Suprapubic skin (tissue), 4 donors: ENCODE measurements at regions not wholly inside any gene's neighbourhood (a gene's known extent, or its start where the extent isn't known, plus 50 kb on each side); places are given as distances from the start of the nearest gene placed in this dataset.

ENCODE experiments used
- DNase-seq, 2 donors: peaks; one replicate each; pipeline ENCODE4 v3.0.0-alpha.2; 2019; ENCODE audit warnings: low spot score in 2 of 2
- H3K27ac ChIP-seq: fragments of 200-600 bp; sonication (generic); one replicate; pipeline ENCODE4 v1.5.1; 2019
- H3K27me3 ChIP-seq: fragments of 200-600 bp; sonication (generic); one replicate; pipeline ENCODE4 v1.5.1; 2019
- H3K36me3 ChIP-seq: fragments of 200-600 bp; sonication (generic); one replicate; pipeline ENCODE4 v1.5.1; 2019
- H3K4me1 ChIP-seq: fragments of 200-600 bp; sonication (generic); one replicate; pipeline ENCODE4 v1.5.1; 2019
- H3K4me3 ChIP-seq: fragments of 200-600 bp; sonication (generic); one replicate; pipeline ENCODE4 v1.5.1; 2019; ENCODE audit warnings: mild to moderate bottlenecking
- H3K9me3 ChIP-seq: fragments of 200-600 bp; sonication (generic); one replicate; pipeline ENCODE4 v1.5.1; 2019
- EP300 ChIP-seq: sonication (generic); formaldehyde crosslinking; IDR thresholded peaks from one replicate; pipeline ENCODE4 v1.6.1; 2017; ENCODE audit warnings: antibody characterized with exemption
- POLR2A ChIP-seq, 2 donors: fragments of 450-650 bp; IDR thresholded peaks; one replicate each; pipeline ENCODE4 v1.6.1; 2017; ENCODE audit warnings: antibody characterized with exemption in 2 of 2, mild to moderate bottlenecking in 2 of 2, moderate library complexity in 2 of 2
- POLR2AphosphoS5 ChIP-seq, 3 donors: sonication (generic); formaldehyde crosslinking; IDR thresholded peaks; one replicate each; pipeline ENCODE4 v1.6.1; 2017; ENCODE audit warnings: antibody characterized with exemption in 3 of 3
- WGBS: methylation state at CpG from one replicate; pipeline ENCODE4 v1.1.5; 2018; 5-methylcytosine and 5-hydroxymethylcytosine counted together
- TF ChIP-seq, protein P1 (sequence below), 2 donors: fragments of 200-600 bp in 1 of 2; fragments of 450-650 bp in 1 of 2; sonication (generic) in 1 of 2; IDR thresholded peaks; one replicate each; pipeline ENCODE4 v1.5.1; 2016 to 2019; ENCODE audit warnings: antibody characterized with exemption in 2 of 2, mild to moderate bottlenecking in 1 of 2, moderate library complexity in 1 of 2

GRCh38 chr13:109344552-109345157, 441.7 kb downstream of the IRS2 start:
- TF ChIP-seq POLR2AphosphoS5 (IDR thresholded peaks at IDR 0.05) = no peak
- TF ChIP-seq EP300 = no peak
- TF ChIP-seq, protein P1, sequence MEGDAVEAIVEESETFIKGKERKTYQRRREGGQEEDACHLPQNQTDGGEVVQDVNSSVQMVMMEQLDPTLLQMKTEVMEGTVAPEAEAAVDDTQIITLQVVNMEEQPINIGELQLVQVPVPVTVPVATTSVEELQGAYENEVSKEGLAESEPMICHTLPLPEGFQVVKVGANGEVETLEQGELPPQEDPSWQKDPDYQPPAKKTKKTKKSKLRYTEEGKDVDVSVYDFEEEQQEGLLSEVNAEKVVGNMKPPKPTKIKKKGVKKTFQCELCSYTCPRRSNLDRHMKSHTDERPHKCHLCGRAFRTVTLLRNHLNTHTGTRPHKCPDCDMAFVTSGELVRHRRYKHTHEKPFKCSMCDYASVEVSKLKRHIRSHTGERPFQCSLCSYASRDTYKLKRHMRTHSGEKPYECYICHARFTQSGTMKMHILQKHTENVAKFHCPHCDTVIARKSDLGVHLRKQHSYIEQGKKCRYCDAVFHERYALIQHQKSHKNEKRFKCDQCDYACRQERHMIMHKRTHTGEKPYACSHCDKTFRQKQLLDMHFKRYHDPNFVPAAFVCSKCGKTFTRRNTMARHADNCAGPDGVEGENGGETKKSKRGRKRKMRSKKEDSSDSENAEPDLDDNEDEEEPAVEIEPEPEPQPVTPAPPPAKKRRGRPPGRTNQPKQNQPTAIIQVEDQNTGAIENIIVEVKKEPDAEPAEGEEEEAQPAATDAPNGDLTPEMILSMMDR (IDR thresholded peaks at IDR 0.05) = no peak
- TF ChIP-seq POLR2A (IDR thresholded peaks at IDR 0.05) = no peak
- no peak overlapping the region for H3K27ac ChIP-seq
- WGBS = 86% methylated on average over 9 of the region's 9 CpGs

DNA sequence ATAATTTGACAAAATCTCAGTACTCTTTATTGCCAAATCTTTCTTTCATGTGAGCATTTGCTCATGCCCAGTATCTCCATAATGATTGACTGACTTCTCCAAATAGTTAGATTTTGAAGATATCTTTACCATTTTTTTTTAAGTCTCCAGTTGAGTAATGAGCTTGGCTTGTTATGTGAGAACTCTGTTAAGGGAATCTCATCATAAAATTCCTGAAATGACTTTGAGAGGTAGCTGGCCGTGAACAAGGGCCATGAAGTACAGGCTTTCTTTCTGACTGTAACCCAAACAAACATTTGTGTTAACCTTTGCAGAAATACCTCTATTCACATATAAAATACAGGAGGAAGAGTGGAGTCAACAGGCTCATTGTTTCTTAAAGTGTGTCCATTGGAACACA, 449.7 kb downstream of the IRS2 start:
- DNase-seq = no peak
- H3K4me1 ChIP-seq = no peaks in the 10 kb centered on the region
- no peaks in the 10 kb centered on the region for H3K36me3 ChIP-seq
- no peak overlapping the region for H3K27ac ChIP-seq
- no peaks in the 10 kb centered on the region for H3K9me3 ChIP-seq
- no peaks in the 10 kb centered on the region for H3K27me3 ChIP-seq
- WGBS = 39% methylated on average over 1 of the region's 1 CpG
- H3K4me3 ChIP-seq = no peak overlapping the region
- no peak for TF ChIP-seq EP300
- TF ChIP-seq POLR2AphosphoS5 (IDR thresholded peaks at IDR 0.05) = no peak
- no peak for TF ChIP-seq POLR2A (IDR thresholded peaks at IDR 0.05)
- TF ChIP-seq, protein P1 (IDR thresholded peaks at IDR 0.05) = no peak

More at GRCh38 chr13:109344552-109345157, 441.7 kb downstream of the IRS2 start:
- peaks cover 4% of the 10 kb centered on the region for H3K27me3 ChIP-seq
- H3K36me3 ChIP-seq = no peaks in the 10 kb centered on the region
- H3K4me1 ChIP-seq = no peaks in the 10 kb centered on the region
- no peak overlapping the region for H3K4me3 ChIP-seq
- H3K9me3 ChIP-seq = no peaks in the 10 kb centered on the region
- no peak for DNase-seq

DNA sequence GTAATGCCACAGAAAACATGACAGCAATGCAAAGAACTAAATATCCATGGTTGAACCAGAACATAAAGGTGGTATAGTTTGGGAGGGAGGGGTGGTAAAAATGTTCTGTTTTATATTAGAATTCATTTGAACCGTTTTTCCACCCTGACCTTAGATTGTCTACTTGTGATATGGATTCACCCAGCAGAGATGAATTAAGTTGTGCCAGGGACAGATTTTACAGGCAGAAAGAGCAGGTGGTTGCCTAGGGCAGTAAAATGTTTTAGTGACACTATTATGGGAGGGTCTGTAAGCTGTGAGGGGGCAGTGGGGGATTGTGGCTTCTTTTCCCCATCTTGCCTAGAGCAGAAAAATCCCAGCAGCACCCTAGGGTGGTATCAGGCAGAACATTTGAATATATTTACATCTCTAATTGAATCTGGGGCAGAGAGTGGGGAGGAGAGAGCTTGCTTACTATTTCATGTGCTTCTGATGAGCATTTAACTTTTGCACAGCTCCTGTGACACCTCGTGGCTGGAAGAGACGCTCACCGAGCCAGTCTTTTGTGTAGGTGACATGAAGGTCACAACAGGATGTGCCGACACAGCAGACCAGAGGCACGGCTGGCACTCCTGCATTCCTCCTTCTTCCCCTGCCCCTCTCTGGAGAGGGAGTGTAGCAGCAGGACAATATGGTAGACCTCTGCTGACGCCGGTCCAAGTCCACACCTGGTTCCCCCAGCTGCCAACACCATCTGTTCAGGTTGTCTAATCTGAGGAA, 452.3 kb downstream of the IRS2 start:
- no peak overlapping the region for H3K27ac ChIP-seq
- H3K36me3 ChIP-seq = no peaks in the 10 kb centered on the region
- 64% methylated on average over 7 of the region's 8 CpGs for WGBS
- no peak for DNase-seq
- TF ChIP-seq EP300 (no peak), POLR2A (IDR thresholded peaks at IDR 0.05) (no peak), POLR2AphosphoS5 (IDR thresholded peaks at IDR 0.05) (no peak)
- TF ChIP-seq, protein P1 (IDR thresholded peaks at IDR 0.05) = no peak
- H3K9me3 ChIP-seq = no peaks in the 10 kb centered on the region
- H3K4me1 ChIP-seq = no peaks in the 10 kb centered on the region
- H3K4me3 ChIP-seq = no peak overlapping the region
- no peaks in the 10 kb centered on the region for H3K27me3 ChIP-seq

DNA sequence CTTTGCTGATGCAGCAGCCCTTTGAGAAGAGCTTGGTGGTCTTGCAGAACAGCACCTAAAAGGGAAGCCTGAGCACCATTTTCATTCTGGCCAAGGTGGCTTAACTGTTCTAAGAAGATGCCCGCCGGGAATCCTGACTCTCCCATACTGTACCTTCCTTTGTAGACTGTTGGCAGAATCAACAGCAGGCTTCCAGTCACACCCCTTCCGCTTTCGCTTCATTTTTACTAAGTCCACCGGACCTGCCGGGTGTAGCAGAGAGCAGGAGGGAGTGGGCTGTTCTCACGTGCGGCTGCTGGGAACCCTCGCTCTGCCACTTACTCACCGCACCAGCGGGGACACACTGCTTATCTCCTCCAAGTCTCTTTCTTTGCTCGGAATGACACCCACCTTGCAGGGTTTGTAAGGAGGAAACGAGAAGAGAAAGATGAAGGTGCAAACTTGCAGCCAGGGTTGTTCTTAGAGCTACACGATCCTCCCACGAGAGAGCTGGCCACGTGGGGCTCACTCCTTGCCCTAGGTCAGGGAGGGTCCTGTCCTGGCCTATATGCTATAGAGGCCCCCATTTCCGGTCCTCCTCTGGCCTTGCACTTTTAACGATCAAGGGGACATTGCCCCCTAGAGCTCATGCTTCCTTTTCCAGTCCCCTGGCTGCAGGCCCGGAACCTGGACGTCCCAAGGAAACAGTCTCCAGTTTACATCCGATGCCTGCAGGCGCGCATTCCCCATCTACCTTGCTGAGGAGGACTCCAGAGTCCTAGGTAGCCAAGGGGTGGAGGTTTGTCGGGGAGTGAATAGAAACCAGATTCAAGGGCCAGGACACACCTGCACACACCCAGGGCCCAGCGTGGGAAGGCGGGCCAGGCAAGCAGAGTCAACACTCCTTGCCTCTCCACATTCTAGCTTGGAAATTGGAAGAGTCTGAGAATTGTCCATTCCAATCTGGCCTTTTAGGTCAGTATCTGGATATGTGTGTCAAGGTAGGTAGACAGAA, 453.6 kb downstream of the IRS2 start:
- WGBS = 94% methylated on average over 26 of the region's 26 CpGs
- Histone ChIP-seq H3K4me3 (no peak overlapping the region), H3K9me3 (no peaks in the 10 kb centered on the region), H3K27ac (no peak overlapping the region), H3K36me3 (no peaks in the 10 kb centered on the region), H3K4me1 (no peaks in the 10 kb centered on the region), H3K27me3 (no peaks in the 10 kb centered on the region)
- DNase-seq = no peak
- TF ChIP-seq, protein P1 (IDR thresholded peaks at IDR 0.05) = no peak
- no peak for TF ChIP-seq POLR2AphosphoS5 (IDR thresholded peaks at IDR 0.05)
- no peak for TF ChIP-seq EP300
- no peak for TF ChIP-seq POLR2A (IDR thresholded peaks at IDR 0.05)
